Trophoblast cell (in vitro differentiated cells and primary cell): ENCODE measurements at regions not wholly inside any gene's neighbourhood (a gene's known extent, or its start where the extent isn't known, plus 50 kb on each side); places are given as distances from the start of the nearest gene placed in this dataset.

Experiments used
- DNase-seq, 2 donors: peaks; one replicate each; pipeline ENCODE4 v3.0.0-alpha.2; 2016
- H2AFZ ChIP-seq: 2 replicates; pipeline ENCODE4 v1.6.1; 2013; ENCODE audit warnings: low read length, moderate library complexity, mild to moderate bottlenecking; ENCODE audit not compliant: insufficient read depth, poor library complexity
- H2AK5ac ChIP-seq: 2 replicates; pipeline ENCODE4 v1.6.1; 2013; ENCODE audit warnings: mild to moderate bottlenecking, low read length
- H2BK120ac ChIP-seq: 2 replicates; pipeline ENCODE4 v1.6.1; 2013; ENCODE audit warnings: low read length, mild to moderate bottlenecking, moderate library complexity; ENCODE audit not compliant: insufficient read depth, poor library complexity
- H2BK12ac ChIP-seq: 2 replicates; pipeline ENCODE4 v1.6.1; 2013; ENCODE audit warnings: mild to moderate bottlenecking, low read length, moderate library complexity
- H2BK5ac ChIP-seq: 2 replicates; pipeline ENCODE4 v1.6.1; 2013; ENCODE audit warnings: low read length, low read depth, moderate library complexity, mild to moderate bottlenecking; ENCODE audit not compliant: poor library complexity
- H3K14ac ChIP-seq: 2 replicates; pipeline ENCODE4 v1.6.1; 2013; ENCODE audit warnings: mild to moderate bottlenecking, low read length
- H3K18ac ChIP-seq: 2 replicates; pipeline ENCODE4 v1.6.1; 2013; ENCODE audit warnings: mild to moderate bottlenecking, low read length
- H3K23ac ChIP-seq: 2 replicates; pipeline ENCODE4 v1.6.1; 2013; ENCODE audit warnings: low read length
- H3K27ac ChIP-seq: 2 replicates; pipeline ENCODE4 v1.5.1; 2013; ENCODE audit warnings: low read depth, mild to moderate bottlenecking, inconsistent platforms, low read length, moderate library complexity
- H3K27me3 ChIP-seq: 2 replicates; pipeline ENCODE4 v1.6.1; 2013; ENCODE audit warnings: inconsistent platforms, mild to moderate bottlenecking, low read length, moderate library complexity; ENCODE audit not compliant: insufficient read depth
- H3K36me3 ChIP-seq, 2 experiments: 1 replicate in 1 of 2; 2 replicates in 1 of 2; pipeline ENCODE4 v1.6.1; 2013; ENCODE audit warnings: low read length in 2 of 2, mild to moderate bottlenecking in 2 of 2, moderate library complexity in 1 of 2; ENCODE audit not compliant: insufficient read depth in 2 of 2, control insufficient read depth in 1 of 2
- H3K4ac ChIP-seq: 2 replicates; pipeline ENCODE4 v1.6.1; 2013; ENCODE audit warnings: low read depth, mild to moderate bottlenecking, low read length, moderate library complexity
- H3K4me1 ChIP-seq, 2 experiments: 1 replicate in 1 of 2; 2 replicates in 1 of 2; pipeline ENCODE4 v1.6.1; 2013; ENCODE audit warnings: low read length in 2 of 2, mild to moderate bottlenecking in 2 of 2, moderate library complexity in 1 of 2; ENCODE audit not compliant: insufficient read depth in 2 of 2, control insufficient read depth in 1 of 2
- H3K4me2 ChIP-seq: 2 replicates; pipeline ENCODE4 v1.6.1; 2013; ENCODE audit warnings: inconsistent platforms, mild to moderate bottlenecking, low read length, moderate library complexity
- H3K4me3 ChIP-seq: 2 replicates; pipeline ENCODE4 v1.5.1; 2013; ENCODE audit warnings: mild to moderate bottlenecking, low read depth, low read length, inconsistent platforms
- H3K79me1 ChIP-seq: one replicate; pipeline ENCODE4 v1.6.1; 2013; ENCODE audit warnings: low read length
- H3K79me2 ChIP-seq: 2 replicates; pipeline ENCODE4 v1.6.1; 2013; ENCODE audit warnings: low read length, mild to moderate bottlenecking; ENCODE audit not compliant: control insufficient read depth, insufficient read depth, poor library complexity
- H3K9ac ChIP-seq: 2 replicates; pipeline ENCODE4 v1.6.1; 2013; ENCODE audit warnings: mild to moderate bottlenecking, low read length
- H3K9me3 ChIP-seq: 2 replicates; pipeline ENCODE4 v1.6.1; 2013; ENCODE audit warnings: low read depth, mild to moderate bottlenecking, control low read depth, inconsistent platforms, low read length; ENCODE audit not compliant: insufficient read depth
- H4K12ac ChIP-seq: 2 replicates; pipeline ENCODE4 v1.6.1; 2013; ENCODE audit warnings: low read depth, mild to moderate bottlenecking, low read length, moderate library complexity
- H4K8ac ChIP-seq: 2 replicates; pipeline ENCODE4 v1.6.1; 2013; ENCODE audit warnings: low read depth, mild to moderate bottlenecking, low read length, moderate library complexity
- H4K91ac ChIP-seq: one replicate; pipeline ENCODE4 v1.6.1; 2013; ENCODE audit warnings: low read depth, mild to moderate bottlenecking, low read length, moderate library complexity
- WGBS: extraction: QIAGEN DNeasy Blood & Tissue Kit; methylation state at CpG from one replicate; pipeline ENCODE4 v1.1.7; 2013; ENCODE audit warnings: missing lambda C conversion rate; ENCODE audit not compliant: insufficient read length, insufficient coverage; ENCODE audit errors: extremely low coverage; 5-methylcytosine and 5-hydroxymethylcytosine counted together

DNA sequence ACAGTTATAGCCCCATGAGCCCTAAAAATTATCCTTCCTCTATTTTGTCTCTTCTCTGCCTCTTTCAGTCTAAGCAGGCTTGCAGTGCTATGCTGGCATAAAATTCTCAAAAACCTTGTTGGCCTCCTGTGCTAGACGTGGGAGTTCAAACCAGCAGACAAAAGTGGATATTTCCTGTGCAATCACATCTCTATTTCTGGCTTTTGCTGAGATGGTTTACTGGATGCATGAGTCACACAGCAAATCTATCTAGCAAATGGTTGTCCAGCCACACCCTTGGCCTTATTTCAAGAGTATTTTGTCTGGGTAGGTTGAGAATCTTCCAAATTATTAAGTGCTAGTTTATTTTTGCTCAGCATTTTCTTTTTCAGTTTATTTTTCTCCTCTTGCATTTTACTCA is 370.8 kb downstream of the CDC14C start:
- WGBS, result no CpG with 5 or more reads among the region's 1 CpG

DNA sequence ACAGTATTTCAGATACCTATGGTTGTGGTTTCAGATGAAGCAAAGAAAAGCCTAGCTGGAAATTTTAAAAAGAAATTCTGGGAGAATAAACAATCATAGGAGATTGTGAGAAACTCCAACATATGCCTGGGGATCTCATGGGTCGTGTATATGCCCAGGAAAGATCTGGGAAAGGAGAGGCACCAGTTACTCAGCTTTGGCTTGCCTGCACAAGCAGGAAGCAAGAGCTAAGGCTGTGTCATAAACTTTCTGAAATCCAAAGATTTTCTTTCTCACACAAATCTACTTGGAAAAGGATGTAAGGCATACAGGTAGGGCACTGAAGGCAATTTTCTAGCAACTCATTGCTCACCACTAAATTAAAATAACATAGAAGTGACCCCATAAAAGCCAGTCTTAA is 373.6 kb downstream of the CDC14C start:
- H3K23ac ChIP-seq, result no peak overlapping the region
- no peak overlapping the region for H3K9ac ChIP-seq
- peaks cover 0 to 2% of the 10 kb centered on the region in 2 experiments for H3K4me1 ChIP-seq
- no peak overlapping the region for H2BK12ac ChIP-seq
- H3K79me2 ChIP-seq, result no peaks in the 10 kb centered on the region
- H2AFZ ChIP-seq, result no peak overlapping the region
- H3K9me3 ChIP-seq, result no peaks in the 10 kb centered on the region
- no peak overlapping the region for H2BK120ac ChIP-seq
- no peaks in the 10 kb centered on the region for H3K27me3 ChIP-seq
- no peak overlapping the region for H2AK5ac ChIP-seq
- no peak overlapping the region for H3K4me3 ChIP-seq
- no peak overlapping the region for H3K18ac ChIP-seq
- no CpG with 5 or more reads among the region's 1 CpG for WGBS
- H3K14ac ChIP-seq, result no peak overlapping the region
- H3K27ac ChIP-seq, result no peak overlapping the region
- H4K91ac ChIP-seq, result no peak overlapping the region
- no peak overlapping the region for H4K12ac ChIP-seq
- no peak overlapping the region for H3K4me2 ChIP-seq
- no peak for DNase-seq
- no peak overlapping the region for H2BK5ac ChIP-seq
- no peak overlapping the region for H3K4ac ChIP-seq
- no peaks in the 10 kb centered on the region for H3K79me1 ChIP-seq
- no peaks in the 10 kb centered on the region for H3K36me3 ChIP-seq
- H4K8ac ChIP-seq, result no peak overlapping the region

More for the DNA sequence above, 370.8 kb downstream of the CDC14C start:
- H4K8ac ChIP-seq, result no peak overlapping the region
- H3K9me3 ChIP-seq, result no peaks in the 10 kb centered on the region
- peaks cover 0 to 2% of the 10 kb centered on the region in 2 experiments for H3K4me1 ChIP-seq
- H3K27me3 ChIP-seq, result no peaks in the 10 kb centered on the region
- H2BK120ac ChIP-seq, result no peak overlapping the region
- no peaks in the 10 kb centered on the region for H3K36me3 ChIP-seq
- H2BK12ac ChIP-seq, result no peak overlapping the region
- H2BK5ac ChIP-seq, result no peak overlapping the region
- H3K14ac ChIP-seq, result no peak overlapping the region
- H3K4me3 ChIP-seq, result no peak overlapping the region
- no peak overlapping the region for H3K9ac ChIP-seq
- H4K91ac ChIP-seq, result no peak overlapping the region
- H3K27ac ChIP-seq, result no peak overlapping the region
- H3K23ac ChIP-seq, result no peak overlapping the region
- no peaks in the 10 kb centered on the region for H3K79me1 ChIP-seq
- H3K4me2 ChIP-seq, result no peak overlapping the region
- no peak overlapping the region for H3K18ac ChIP-seq
- no peak overlapping the region for H4K12ac ChIP-seq
- H3K79me2 ChIP-seq, result no peaks in the 10 kb centered on the region
- no peak overlapping the region for H2AK5ac ChIP-seq
- peak; percentile 14 to 15 for DNase-seq
- H3K4ac ChIP-seq, result no peak overlapping the region
- H2AFZ ChIP-seq, result no peak overlapping the region

DNA sequence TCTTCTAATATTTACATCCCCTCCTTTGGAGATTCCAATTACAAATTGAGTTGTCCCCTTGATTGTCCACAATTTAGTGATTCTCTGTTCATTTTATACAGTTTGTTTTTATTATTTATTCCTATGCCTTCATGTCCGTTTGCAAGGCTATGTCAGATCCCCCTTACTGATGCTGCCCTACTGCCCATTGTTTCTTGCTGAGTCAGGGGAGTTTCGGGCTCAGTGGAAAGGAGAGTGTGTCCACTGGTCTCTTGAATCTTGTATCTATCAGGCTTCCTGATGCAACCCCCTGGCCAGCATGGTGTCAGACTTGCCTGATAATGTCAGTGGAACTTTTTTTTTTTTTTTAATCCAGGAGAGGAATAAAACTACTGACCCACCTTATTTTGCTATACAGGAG is 384.4 kb downstream of the CDC14C start:
- H4K8ac ChIP-seq, result no peak overlapping the region
- H3K14ac ChIP-seq, result no peak overlapping the region
- H3K79me2 ChIP-seq, result no peaks in the 10 kb centered on the region
- no peak overlapping the region for H3K9ac ChIP-seq
- H2BK120ac ChIP-seq, result no peak overlapping the region
- no peaks in the 10 kb centered on the region for H3K4me1 ChIP-seq
- H4K91ac ChIP-seq, result no peak overlapping the region
- no peak overlapping the region for H3K4ac ChIP-seq
- H3K79me1 ChIP-seq, result no peaks in the 10 kb centered on the region
- WGBS, result no CpG with 5 or more reads among the region's 2 CpGs
- no peaks in the 10 kb centered on the region for H3K36me3 ChIP-seq
- H3K4me2 ChIP-seq, result no peak overlapping the region
- no peak overlapping the region for H3K23ac ChIP-seq
- H3K4me3 ChIP-seq, result no peak overlapping the region
- no peak overlapping the region for H3K18ac ChIP-seq
- H3K27me3 ChIP-seq, result no peaks in the 10 kb centered on the region
- H3K9me3 ChIP-seq, result no peaks in the 10 kb centered on the region
- H2AK5ac ChIP-seq, result no peak overlapping the region
- no peak for DNase-seq
- no peak overlapping the region for H2BK12ac ChIP-seq
- no peak overlapping the region for H3K27ac ChIP-seq
- H2AFZ ChIP-seq, result no peak overlapping the region
- no peak overlapping the region for H2BK5ac ChIP-seq
- H4K12ac ChIP-seq, result no peak overlapping the region

DNA sequence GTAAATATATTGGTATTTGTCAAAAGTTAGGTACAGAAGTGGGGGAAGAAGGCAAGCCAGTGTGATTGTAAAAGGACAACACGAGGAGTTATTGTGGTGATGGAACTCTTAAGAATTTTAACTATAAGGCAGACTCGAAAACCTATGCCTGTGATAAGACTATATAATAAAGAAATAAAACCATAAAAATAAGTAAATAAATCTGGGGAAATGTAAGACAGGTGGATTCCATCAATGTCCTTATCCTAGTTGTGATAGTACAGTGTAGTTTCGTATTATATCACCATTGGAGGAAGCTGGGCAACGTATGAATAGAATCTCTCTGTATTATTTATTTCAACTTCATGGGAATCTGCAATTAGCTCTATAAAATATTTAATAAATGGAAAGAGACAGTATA is 395.7 kb downstream of the CDC14C start:
- WGBS, result no CpG with 5 or more reads among the region's 4 CpGs
- Histone ChIP-seq H3K36me3 (no peaks in the 10 kb centered on the region), H4K91ac (no peak overlapping the region), H3K14ac (no peak overlapping the region), H2AFZ (no peak overlapping the region), H4K12ac (no peak overlapping the region), H3K79me2 (no peaks in the 10 kb centered on the region), H2BK120ac (no peak overlapping the region), H2AK5ac (no peak overlapping the region), H3K79me1 (no peaks in the 10 kb centered on the region), H3K9me3 (no peaks in the 10 kb centered on the region), H4K8ac (no peak overlapping the region), H3K27me3 (no peaks in the 10 kb centered on the region), H3K4me2 (no peak overlapping the region), H3K27ac (no peak overlapping the region), H3K18ac (no peak overlapping the region), H3K9ac (no peak overlapping the region), H2BK12ac (no peak overlapping the region), H3K4ac (no peak overlapping the region), H3K4me3 (no peak overlapping the region), H2BK5ac (no peak overlapping the region), H3K23ac (no peak overlapping the region), H3K4me1 (no peaks in the 10 kb centered on the region)
- DNase-seq, result no peak
